ENCODE measurements at regions not wholly inside any gene's neighbourhood (a gene's known extent, or its start where the extent isn't known, plus 50 kb on each side); places are given as distances from the start of the nearest gene placed in this dataset.

- no peak for TF ChIP-seq POLR2A (IDR thresholded peaks at IDR 0.05; ENCODE audit: low read length)
- no peak for TF ChIP-seq GATA1 (IDR thresholded peaks at IDR 0.05; ENCODE audit: low read depth, low read length)
These were observed 110.1 kb upstream of the MAP3K1 start for GRCh38 chr5:56705217-56705616.

Measured in erythroblast (primary cell).